ENCODE measurements at regions not wholly inside any gene's neighbourhood (a gene's known extent, or its start where the extent isn't known, plus 50 kb on each side); places are given as distances from the start of the nearest gene placed in this dataset.

- DNase-seq (no peak), ATAC-seq (ENCODE audit: insufficient read depth, low read depth) (no peak)
- H3K4me2 ChIP-seq (ENCODE audit: insufficient read depth, low read length): no peak overlapping the region
- TF ChIP-seq EZH2 (IDR thresholded peaks at IDR 0.05; ENCODE audit: borderline replicate concordance, low read depth, low read length, severe bottlenecking): no peak
- TF ChIP-seq CTCF (IDR thresholded peaks at IDR 0.05; ENCODE audit: borderline replicate concordance, extremely low read depth, low read length, poor library complexity, severe bottlenecking): no peak
- no peaks in the 10 kb centered on the region for H4K20me1 ChIP-seq (ENCODE audit: insufficient read depth, low read length)
- no peak overlapping the region for H2AFZ ChIP-seq (ENCODE audit: low read depth, low read length)
- no peaks in the 10 kb centered on the region for H3K36me3 ChIP-seq (ENCODE audit: insufficient read depth, low read length)
- no peak overlapping the region for H3K4me3 ChIP-seq (ENCODE audit: low read depth in 1 of 2, low read length in 2 of 2)
- no peak overlapping the region for H3K27ac ChIP-seq (ENCODE audit: low read length)
- no peaks in the 10 kb centered on the region for H3K27me3 ChIP-seq (ENCODE audit: insufficient read depth, low read length, poor library complexity)
- no peak overlapping the region for H3K9ac ChIP-seq (ENCODE audit: low read depth, low read length)
- no peaks in the 10 kb centered on the region for H3K9me3 ChIP-seq (ENCODE audit: insufficient read depth, low read length, severe bottlenecking)
- no peaks in the 10 kb centered on the region for H3K79me2 ChIP-seq (ENCODE audit: insufficient read depth, low read length)
- no peaks in the 10 kb centered on the region for H3K4me1 ChIP-seq (ENCODE audit: insufficient read depth, low read length)
Measured at GRCh38 chr7:131797841-131798240, 241.4 kb upstream of the PODXL start.

- no peak overlapping the region for H3K4me2 ChIP-seq (ENCODE audit: insufficient read depth, low read length)
- no peak overlapping the region for H3K9ac ChIP-seq (ENCODE audit: low read depth, low read length)
- no peak for ATAC-seq (ENCODE audit: insufficient read depth, low read depth)
- no peaks in the 10 kb centered on the region for H3K27me3 ChIP-seq (ENCODE audit: insufficient read depth, low read length, poor library complexity)
- no peaks in the 10 kb centered on the region for H3K4me1 ChIP-seq (ENCODE audit: insufficient read depth, low read length)
- H3K9me3 ChIP-seq (ENCODE audit: insufficient read depth, low read length, severe bottlenecking): no peaks in the 10 kb centered on the region
- H2AFZ ChIP-seq (ENCODE audit: low read depth, low read length): no peak overlapping the region
- no peaks in the 10 kb centered on the region for H4K20me1 ChIP-seq (ENCODE audit: insufficient read depth, low read length)
- no peaks in the 10 kb centered on the region for H3K36me3 ChIP-seq (ENCODE audit: insufficient read depth, low read length)
- no peak overlapping the region for H3K4me3 ChIP-seq (ENCODE audit: low read depth in 1 of 2, low read length in 2 of 2)
- H3K79me2 ChIP-seq (ENCODE audit: insufficient read depth, low read length): no peaks in the 10 kb centered on the region
- DNase-seq: no peak
- TF ChIP-seq EZH2 (IDR thresholded peaks at IDR 0.05; ENCODE audit: borderline replicate concordance, low read depth, low read length, severe bottlenecking): no peak
- TF ChIP-seq CTCF (IDR thresholded peaks at IDR 0.05; ENCODE audit: borderline replicate concordance, extremely low read depth, low read length, poor library complexity, severe bottlenecking): no peak
- H3K27ac ChIP-seq (ENCODE audit: low read length): no peak overlapping the region
Measured at GRCh38 chr7:131795400-131795799, 239.0 kb upstream of the PODXL start.

- TF ChIP-seq EZH2 (IDR thresholded peaks at IDR 0.05; ENCODE audit: borderline replicate concordance, low read depth, low read length, severe bottlenecking): no peak
- TF ChIP-seq CTCF (IDR thresholded peaks at IDR 0.05; ENCODE audit: borderline replicate concordance, extremely low read depth, low read length, poor library complexity, severe bottlenecking): no peak
- ATAC-seq (ENCODE audit: insufficient read depth, low read depth): no peak
Measured at GRCh38 chr7:131792311-131792710, 235.9 kb upstream of the PODXL start.

GRCh38 chr7:131787101-131787500, 230.7 kb upstream of the PODXL start:
- no peak overlapping the region for H3K4me3 ChIP-seq (ENCODE audit: low read depth in 1 of 2, low read length in 2 of 2)
- ATAC-seq (ENCODE audit: insufficient read depth, low read depth) (no peak), DNase-seq (no peak)
- H4K20me1 ChIP-seq (ENCODE audit: insufficient read depth, low read length): no peaks in the 10 kb centered on the region
- H3K79me2 ChIP-seq (ENCODE audit: insufficient read depth, low read length): no peaks in the 10 kb centered on the region
- no peak overlapping the region for H3K4me2 ChIP-seq (ENCODE audit: insufficient read depth, low read length)
- H3K9me3 ChIP-seq (ENCODE audit: insufficient read depth, low read length, severe bottlenecking): no peaks in the 10 kb centered on the region
- no peak overlapping the region for H3K27ac ChIP-seq (ENCODE audit: low read length)
- H3K4me1 ChIP-seq (ENCODE audit: insufficient read depth, low read length): no peaks in the 10 kb centered on the region
- no peak overlapping the region for H2AFZ ChIP-seq (ENCODE audit: low read depth, low read length)
- H3K27me3 ChIP-seq (ENCODE audit: insufficient read depth, low read length, poor library complexity): no peaks in the 10 kb centered on the region
- H3K36me3 ChIP-seq (ENCODE audit: insufficient read depth, low read length): no peaks in the 10 kb centered on the region
- H3K9ac ChIP-seq (ENCODE audit: low read depth, low read length): no peak overlapping the region
- no peak for TF ChIP-seq CTCF (IDR thresholded peaks at IDR 0.05; ENCODE audit: borderline replicate concordance, extremely low read depth, low read length, poor library complexity, severe bottlenecking)
- TF ChIP-seq EZH2 (IDR thresholded peaks at IDR 0.05; ENCODE audit: borderline replicate concordance, low read depth, low read length, severe bottlenecking): no peak

More at GRCh38 chr7:131792311-131792710, 235.9 kb upstream of the PODXL start:
- no peaks in the 10 kb centered on the region for H3K27me3 ChIP-seq (ENCODE audit: insufficient read depth, low read length, poor library complexity)
- no peaks in the 10 kb centered on the region for H3K79me2 ChIP-seq (ENCODE audit: insufficient read depth, low read length)
- H3K4me1 ChIP-seq (ENCODE audit: insufficient read depth, low read length): no peaks in the 10 kb centered on the region
- H2AFZ ChIP-seq (ENCODE audit: low read depth, low read length): no peak overlapping the region
- H4K20me1 ChIP-seq (ENCODE audit: insufficient read depth, low read length): no peaks in the 10 kb centered on the region
- no peak for DNase-seq
- no peaks in the 10 kb centered on the region for H3K9me3 ChIP-seq (ENCODE audit: insufficient read depth, low read length, severe bottlenecking)
- no peak overlapping the region for H3K4me2 ChIP-seq (ENCODE audit: insufficient read depth, low read length)
- no peaks in the 10 kb centered on the region for H3K36me3 ChIP-seq (ENCODE audit: insufficient read depth, low read length)
- no peak overlapping the region for H3K27ac ChIP-seq (ENCODE audit: low read length)
- H3K4me3 ChIP-seq (ENCODE audit: low read depth in 1 of 2, low read length in 2 of 2): no peak overlapping the region
- H3K9ac ChIP-seq (ENCODE audit: low read depth, low read length): no peak overlapping the region
